CD4-positive, alpha-beta T cell treated with Interferon alpha-2 for 1 hour (primary cell): ENCODE measurements at regions not wholly inside any gene's neighbourhood (a gene's known extent, or its start where the extent isn't known, plus 50 kb on each side); places are given as distances from the start of the nearest gene placed in this dataset.
"Not testable (repeated sequence)": the region's sequence is repeated elsewhere in the genome, so short reads cannot be mapped to it uniquely, and the experiment has no call there.

Source experiments
- DNase-seq, 2 donors: peaks; one replicate each; pipeline ENCODE4 v3.0.0-alpha.2; 2020 to 2022

- DNase-seq = no peak
Observed at GRCh38 chr9:38342532-38342931, 50.0 kb upstream of the ALDH1B1 start.

GRCh38 chr9:38342096-38342495 is 50.4 kb upstream of the ALDH1B1 start:
- DNase-seq = no peak

- no peak for DNase-seq
Observed at GRCh38 chr9:38339496-38339895, 53.0 kb upstream of the ALDH1B1 start.

GRCh38 chr9:38339087-38339486 is 53.4 kb upstream of the ALDH1B1 start:
- DNase-seq = peak in 1 of 2 donors; percentile 4

- DNase-seq = no peak
Observed at GRCh38 chr9:38338342-38339018, 54.0 kb upstream of the ALDH1B1 start.

- DNase-seq = no peak
Observed at GRCh38 chr9:38337706-38338264, 54.7 kb upstream of the ALDH1B1 start.

GRCh38 chr9:38337181-38337580 is 55.3 kb upstream of the ALDH1B1 start:
- DNase-seq = no peak

- DNase-seq = no peak
Observed at GRCh38 chr9:38336341-38336740, 56.2 kb upstream of the ALDH1B1 start.

- no peak for DNase-seq
Observed at GRCh38 chr9:38335686-38336085, 56.8 kb upstream of the ALDH1B1 start.

- DNase-seq = peak in 1 of 2 donors; percentile 3
Observed at GRCh38 chr9:38334234-38334633, 58.3 kb upstream of the ALDH1B1 start.

- no peak for DNase-seq
Observed at GRCh38 chr9:38333047-38333446, 59.5 kb upstream of the ALDH1B1 start.

GRCh38 chr9:38332625-38333024 is 59.9 kb upstream of the ALDH1B1 start:
- DNase-seq = no peak

GRCh38 chr9:38331141-38331540 is 61.4 kb upstream of the ALDH1B1 start:
- DNase-seq = no peak

- no peak for DNase-seq
Observed at GRCh38 chr9:38329968-38330367, 62.5 kb upstream of the ALDH1B1 start.

GRCh38 chr9:38328765-38329164 is 63.7 kb upstream of the ALDH1B1 start:
- no peak for DNase-seq

GRCh38 chr9:38326122-38326521 is 66.4 kb upstream of the ALDH1B1 start:
- DNase-seq = no peak

- DNase-seq = not testable (repeated sequence)
Observed at GRCh38 chr9:38324213-38324612, 68.3 kb upstream of the ALDH1B1 start.

- DNase-seq = no peak
Observed at GRCh38 chr9:38322937-38323336, 69.6 kb upstream of the ALDH1B1 start.

GRCh38 chr9:38319496-38320173 is 72.9 kb upstream of the ALDH1B1 start:
- no peak for DNase-seq

GRCh38 chr9:38318759-38319495 is 73.6 kb upstream of the ALDH1B1 start:
- peak in 1 of 2 donors; percentile 4 for DNase-seq

GRCh38 chr9:38316166-38316780 is 76.2 kb upstream of the ALDH1B1 start:
- DNase-seq = no peak

GRCh38 chr9:38315085-38315595 is 77.4 kb upstream of the ALDH1B1 start:
- no peak for DNase-seq

GRCh38 chr9:38313421-38313820 is 79.1 kb upstream of the ALDH1B1 start:
- DNase-seq = no peak
